ENCODE measurements at regions not wholly inside any gene's neighbourhood (a gene's known extent, or its start where the extent isn't known, plus 50 kb on each side); places are given as distances from the start of the nearest gene placed in this dataset.
A peak's percentile ranks its signal among the peaks of the same experiment; 100 is the strongest.

- TF ChIP-seq ZNF518A (tag by site-specific recombination; conservative IDR thresholded peaks at IDR 0.05; ENCODE audit: low read depth) (no peak), ZNF549 (tag by site-specific recombination; IDR thresholded peaks at IDR 0.05) (no peak), ZNF560 (tag by site-specific recombination; IDR thresholded peaks at IDR 0.05; ENCODE audit: borderline replicate concordance) (no peak), SP3 (tag by site-specific recombination; IDR thresholded peaks at IDR 0.05) (no peak), ZNF184 (tag by site-specific recombination; IDR thresholded peaks at IDR 0.05) (no peak), ZNF830 (tag by site-specific recombination; IDR thresholded peaks at IDR 0.05; ENCODE audit: low read depth) (no peak)
- TF ChIP-seq, protein P1, sequence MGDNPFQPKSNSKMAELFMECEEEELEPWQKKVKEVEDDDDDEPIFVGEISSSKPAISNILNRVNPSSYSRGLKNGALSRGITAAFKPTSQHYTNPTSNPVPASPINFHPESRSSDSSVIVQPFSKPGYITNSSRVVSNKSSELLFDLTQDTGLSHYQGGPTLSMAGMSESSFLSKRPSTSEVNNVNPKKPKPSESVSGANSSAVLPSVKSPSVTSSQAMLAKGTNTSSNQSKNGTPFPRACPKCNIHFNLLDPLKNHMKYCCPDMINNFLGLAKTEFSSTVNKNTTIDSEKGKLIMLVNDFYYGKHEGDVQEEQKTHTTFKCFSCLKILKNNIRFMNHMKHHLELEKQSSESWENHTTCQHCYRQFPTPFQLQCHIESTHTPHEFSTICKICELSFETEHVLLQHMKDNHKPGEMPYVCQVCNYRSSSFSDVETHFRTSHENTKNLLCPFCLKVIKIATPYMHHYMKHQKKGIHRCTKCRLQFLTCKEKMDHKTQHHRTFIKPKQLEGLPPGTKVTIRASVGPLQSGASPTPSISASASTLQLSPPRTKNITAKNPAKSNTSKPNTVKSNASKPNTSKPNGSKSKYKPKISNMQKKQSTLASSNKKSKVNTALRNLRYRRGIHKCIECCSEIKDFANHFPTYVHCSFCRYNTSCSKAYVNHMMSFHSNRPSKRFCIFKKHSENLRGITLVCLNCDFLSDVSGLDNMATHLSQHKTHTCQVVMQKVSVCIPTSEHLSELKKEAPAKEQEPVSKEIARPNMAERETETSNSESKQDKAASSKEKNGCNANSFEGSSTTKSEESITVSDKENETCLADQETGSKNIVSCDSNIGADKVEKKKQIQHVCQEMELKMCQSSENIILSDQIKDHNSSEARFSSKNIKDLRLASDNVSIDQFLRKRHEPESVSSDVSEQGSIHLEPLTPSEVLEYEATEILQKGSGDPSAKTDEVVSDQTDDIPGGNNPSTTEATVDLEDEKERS (tag by site-specific recombination; IDR thresholded peaks at IDR 0.05) = no peak
- TF ChIP-seq, protein P2, sequence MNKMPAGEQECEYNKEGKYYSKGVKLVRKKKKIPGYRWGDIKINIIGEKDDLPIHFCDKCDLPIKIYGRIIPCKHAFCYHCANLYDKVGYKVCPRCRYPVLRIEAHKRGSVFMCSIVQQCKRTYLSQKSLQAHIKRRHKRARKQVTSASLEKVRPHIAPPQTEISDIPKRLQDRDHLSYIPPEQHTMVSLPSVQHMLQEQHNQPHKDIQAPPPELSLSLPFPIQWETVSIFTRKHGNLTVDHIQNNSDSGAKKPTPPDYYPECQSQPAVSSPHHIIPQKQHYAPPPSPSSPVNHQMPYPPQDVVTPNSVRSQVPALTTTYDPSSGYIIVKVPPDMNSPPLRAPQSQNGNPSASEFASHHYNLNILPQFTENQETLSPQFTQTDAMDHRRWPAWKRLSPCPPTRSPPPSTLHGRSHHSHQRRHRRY (tag by site-specific recombination; IDR thresholded peaks at IDR 0.05) = no peak
These were observed 961.4 kb downstream of the DSC3 start (continued) for GRCh38 chr18:30081122-30081521.

DNA sequence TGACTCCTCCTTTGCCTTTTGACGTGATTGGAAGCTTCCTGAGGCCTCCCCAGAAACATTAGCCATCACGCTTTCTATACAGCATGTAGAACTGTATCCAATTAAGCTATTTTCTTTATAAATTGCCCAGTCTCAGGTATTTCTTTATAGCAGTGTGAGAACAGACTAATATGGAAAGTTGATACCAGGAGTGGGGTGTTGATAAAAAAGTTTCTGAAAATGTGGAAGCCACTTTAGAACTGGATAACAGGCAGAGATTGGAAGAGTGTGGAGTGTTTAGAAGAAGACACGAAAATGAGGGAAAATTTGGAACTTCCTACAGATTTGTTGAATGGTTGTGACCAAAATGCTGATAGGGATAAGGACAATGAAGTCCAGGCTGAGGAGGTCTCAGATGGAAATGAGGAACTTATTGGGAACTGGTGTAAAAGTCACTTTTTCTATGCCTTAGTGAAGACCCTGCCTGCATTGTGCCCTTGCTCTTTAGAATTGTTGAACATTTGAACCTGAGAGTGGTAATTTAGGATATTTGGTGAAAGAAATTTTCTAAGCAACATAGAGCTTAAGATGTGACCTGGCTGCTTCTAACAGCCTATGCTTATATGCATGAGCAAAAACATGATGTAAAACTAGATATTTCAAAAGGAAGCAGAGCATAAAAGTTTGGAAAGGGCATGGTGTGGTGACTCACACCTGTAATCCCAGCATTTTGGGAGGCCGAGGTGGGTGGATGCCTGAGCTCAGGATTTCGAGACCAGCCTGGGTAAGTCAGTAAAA, 969.7 kb downstream of the DSC3 start:
- no peaks in the 10 kb centered on the region for H3K9me3 ChIP-seq (ENCODE audit: control insufficient read depth, insufficient read depth, low read depth, low read length)
- TF ChIP-seq, protein P2 (tag by site-specific recombination; IDR thresholded peaks at IDR 0.05) = no peak
- TF ChIP-seq ZNF670 (tag by site-specific recombination; IDR thresholded peaks at IDR 0.05; ENCODE audit: low read depth) (no peak), SETDB1 (IDR thresholded peaks at IDR 0.05; ENCODE audit: insufficient read length, low read length) (peak; percentile 64), BCL11A (tag by site-specific recombination; IDR thresholded peaks at IDR 0.05; ENCODE audit: low read depth) (no peak), ZNF350 (tag by site-specific recombination; IDR thresholded peaks at IDR 0.05) (no peak), KLF16 (tag by site-specific recombination; IDR thresholded peaks at IDR 0.05) (no peak), KLF8 (tag by site-specific recombination; IDR thresholded peaks at IDR 0.05) (no peak), ZNF391 (tag by site-specific recombination; IDR thresholded peaks at IDR 0.05; ENCODE audit: borderline replicate concordance, low read depth) (no peak), ZNF394 (tag by site-specific recombination; IDR thresholded peaks at IDR 0.05; ENCODE audit: borderline replicate concordance) (no peak), ZNF707 (tag by site-specific recombination; IDR thresholded peaks at IDR 0.05) (peak; percentile 63), ZNF658 (tag by site-specific recombination; IDR thresholded peaks at IDR 0.05) (no peak)
- no peaks in the 10 kb centered on the region for H3K36me3 ChIP-seq (ENCODE audit: control insufficient read depth in 2 of 2, insufficient read depth in 1 of 2, low read length in 2 of 2)
- ChIA-PET CTCF (no interaction called here), POLR2A (no interaction called here)
- no peak overlapping the region for H3K27ac ChIP-seq (ENCODE audit: extremely low read depth, low read depth, low read length)
- no peaks in the 10 kb centered on the region for H3K4me1 ChIP-seq (ENCODE audit: control insufficient read depth, insufficient read depth, low read length)
- H3K4me3 ChIP-seq (ENCODE audit: low read depth, low read length) = no peak overlapping the region
